ENCODE measurements at regions not wholly inside any gene's neighbourhood (a gene's known extent, or its start where the extent isn't known, plus 50 kb on each side); places are given as distances from the start of the nearest gene placed in this dataset.

- DNase-seq = no peak
Observed at GRCh38 chr10:120372917-120373316, 84.1 kb upstream of the PLPP4 start.

- no peak for DNase-seq
Observed at GRCh38 chr10:120375666-120376065, 81.4 kb upstream of the PLPP4 start.

GRCh38 chr10:120381931-120382330 lies 75.1 kb upstream of the PLPP4 start:
- DNase-seq = no peak

GRCh38 chr10:120382360-120382759 lies 74.7 kb upstream of the PLPP4 start:
- DNase-seq = no peak

GRCh38 chr10:120385992-120386391 lies 71.0 kb upstream of the PLPP4 start:
- DNase-seq = no peak

GRCh38 chr10:120386896-120387295 lies 70.1 kb upstream of the PLPP4 start:
- DNase-seq = no peak

GRCh38 chr10:120387326-120387725 lies 69.7 kb upstream of the PLPP4 start:
- no peak for DNase-seq

GRCh38 chr10:120392245-120392644 lies 64.8 kb upstream of the PLPP4 start:
- DNase-seq = no peak

GRCh38 chr10:120392671-120393079 lies 64.4 kb upstream of the PLPP4 start:
- no peak for DNase-seq

- DNase-seq = no peak
Observed at GRCh38 chr10:120394446-120394845, 62.6 kb upstream of the PLPP4 start.

GRCh38 chr10:120396228-120396627 lies 60.8 kb upstream of the PLPP4 start:
- no peak for DNase-seq

GRCh38 chr10:120398180-120398579 lies 58.8 kb upstream of the PLPP4 start:
- no peak for DNase-seq

GRCh38 chr10:120400601-120401000 lies 56.4 kb upstream of the PLPP4 start:
- no peak for DNase-seq

- no peak for DNase-seq
Observed at GRCh38 chr10:120402147-120402766, 54.8 kb upstream of the PLPP4 start.

- DNase-seq = no peak
Observed at GRCh38 chr10:120403109-120403508, 53.9 kb upstream of the PLPP4 start.

GRCh38 chr10:120406376-120406775 lies 50.7 kb upstream of the PLPP4 start:
- DNase-seq = no peak
